PC-3 (cell line): ENCODE measurements at regions not wholly inside any gene's neighbourhood (a gene's known extent, or its start where the extent isn't known, plus 50 kb on each side); places are given as distances from the start of the nearest gene placed in this dataset.

ENCODE experiments used
- ATAC-seq: fragments of 200-7000 bp; cut with Tn5 transposase; 2 replicates; pipeline ENCODE4 v1.9.1; 2020; ENCODE audit warnings: mild to moderate bottlenecking, moderate library complexity
- BruUV-seq: library from RNA; stranded (reverse); fragments of 400-500 nt; replicated peaks from 2 replicates; lab custom pipeline; 2021; lab: Mats Ljungman, UMichigan
- CTCF ChIA-PET: fragments of 300-600 bp; sonication (Branson Sonifier 250); formaldehyde crosslinking; loops from one replicate; lab custom pipeline; 2022; ENCODE audit warnings: antibody characterized with exemption; lab: Charles Lee
- POLR2A ChIA-PET: fragments of 300-600 bp; sonication (Branson Sonifier 250); formaldehyde crosslinking; loops from one replicate; lab custom pipeline; 2022; ENCODE audit warnings: antibody characterized with exemption; ENCODE audit not compliant: unreplicated experiment; lab: Charles Lee
- DNase-seq: peaks from one replicate; pipeline ENCODE4 v3.0.0-alpha.2; 2015
- H2AFZ ChIP-seq: fragments of 300-600 bp; sonication (generic); 2 replicates; pipeline ENCODE4 v1.6.0; 2016; ENCODE audit warnings: antibody characterized with exemption, low read length
- H3F3A ChIP-seq: fragments of 300-600 bp; sonication (generic); one replicate; pipeline ENCODE4 v1.6.0; 2017; ENCODE audit warnings: antibody characterized with exemption, low read length, control low read depth, mild to moderate bottlenecking; ENCODE audit not compliant: unreplicated experiment
- H3K27ac ChIP-seq: fragments of 300-600 bp; sonication (generic); 2 replicates; pipeline ENCODE4 v1.5.1; 2016; ENCODE audit warnings: mild to moderate bottlenecking, low read length
- H3K27me3 ChIP-seq: fragments of 300-600 bp; sonication (generic); 2 replicates; pipeline ENCODE4 v1.6.1; 2016; ENCODE audit warnings: low read length, mixed read lengths
- H3K36me3 ChIP-seq: fragments of 300-600 bp; sonication (generic); 2 replicates; pipeline ENCODE4 v1.6.1; 2016; ENCODE audit warnings: low read depth, mixed run types, low read length, mixed read lengths
- H3K4me1 ChIP-seq: fragments of 300-600 bp; sonication (generic); 2 replicates; pipeline ENCODE4 v1.5.1; 2016; ENCODE audit warnings: low read length; ENCODE audit not compliant: insufficient read depth
- H3K4me2 ChIP-seq: fragments of 300-600 bp; sonication (generic); 2 replicates; pipeline ENCODE4 v1.6.0; 2016; ENCODE audit warnings: low read length
- H3K4me3 ChIP-seq: fragments of 300-600 bp; sonication (generic); 2 replicates; pipeline ENCODE4 v1.5.1; 2016; ENCODE audit warnings: mild to moderate bottlenecking, low read length, mixed read lengths
- H3K79me2 ChIP-seq: fragments of 300-600 bp; sonication (generic); 2 replicates; pipeline ENCODE4 v1.6.1; 2017; ENCODE audit warnings: low read length, mixed read lengths
- H3K9ac ChIP-seq: fragments of 300-600 bp; sonication (generic); 2 replicates; pipeline ENCODE4 v1.6.0; 2016; ENCODE audit warnings: mild to moderate bottlenecking, low read length
- H3K9me2 ChIP-seq: fragments of 300-600 bp; sonication (generic); replicated peaks from 2 replicates; pipeline ENCODE4 v1.6.1; 2016; ENCODE audit warnings: mixed run types, low read length, mixed read lengths
- H3K9me3 ChIP-seq: fragments of 300-600 bp; sonication (generic); 2 replicates; pipeline ENCODE4 v1.6.1; 2016; ENCODE audit warnings: low read length, mixed read lengths
- H4K20me1 ChIP-seq: fragments of 300-600 bp; sonication (generic); 2 replicates; pipeline ENCODE4 v1.6.1; 2016; ENCODE audit warnings: low read length, mixed read lengths
- CTCF ChIP-seq: fragments of 300-600 bp; sonication (generic); conservative IDR thresholded peaks from 2 replicates; pipeline ENCODE4 v1.5.1; 2017; ENCODE audit warnings: antibody characterized with exemption, low read depth, mild to moderate bottlenecking, low read length
- EZH2 ChIP-seq: fragments of 300-600 bp; sonication (generic); IDR thresholded peaks from one replicate; pipeline ENCODE4 v1.6.1; 2017; ENCODE audit warnings: antibody characterized with exemption, mild to moderate bottlenecking, low read length; ENCODE audit not compliant: unreplicated experiment
- EZH2phosphoT487 ChIP-seq: fragments of 300-600 bp; sonication (generic); IDR thresholded peaks from 2 replicates; pipeline ENCODE4 v1.6.1; 2018; ENCODE audit warnings: mild to moderate bottlenecking, antibody characterized with exemption, low read length, borderline replicate concordance
- intact Hi-C: fragments of 100-400 bp; cut with micrococcal nuclease; formaldehyde crosslinking; loops from 2 replicates; pipeline ENCODE4 v1.9.0; 2023

- H3K4me3 ChIP-seq: no peak overlapping the region
- no peaks in the 10 kb centered on the region for H3K27me3 ChIP-seq
- H3K4me1 ChIP-seq: no peaks in the 10 kb centered on the region
- no peaks in the 10 kb centered on the region for H3K9me3 ChIP-seq
- intact Hi-C loops: no loop called here
- DNase-seq (no peak), ATAC-seq (no peak)
- H2AFZ ChIP-seq: no peak overlapping the region
- H3K79me2 ChIP-seq: no peaks in the 10 kb centered on the region
- no peaks in the 10 kb centered on the region for H3F3A ChIP-seq
- no TSS peak for BruUV-seq
- ChIA-PET POLR2A (no interaction called here), CTCF (no interaction called here)
- H3K27ac ChIP-seq: no peak overlapping the region
- no peaks in the 10 kb centered on the region for H4K20me1 ChIP-seq
- no peaks in the 10 kb centered on the region for H3K36me3 ChIP-seq
- TF ChIP-seq EZH2phosphoT487: no peak
- no peak for TF ChIP-seq CTCF
- no peak for TF ChIP-seq EZH2
- H3K9ac ChIP-seq: no peak overlapping the region
- no peak overlapping the region for H3K4me2 ChIP-seq
- H3K9me2 ChIP-seq: no peaks in the 10 kb centered on the region
These were observed 158.5 kb downstream of the ZNF518B start for GRCh38 chr4:10298681-10299080.

- Histone ChIP-seq H3K36me3 (no peaks in the 10 kb centered on the region), H3K4me1 (no peaks in the 10 kb centered on the region), H2AFZ (no peak overlapping the region), H3K9me3 (no peaks in the 10 kb centered on the region), H3K4me3 (no peak overlapping the region), H4K20me1 (no peaks in the 10 kb centered on the region), H3K27ac (no peak overlapping the region), H3K4me2 (no peak overlapping the region), H3K79me2 (no peaks in the 10 kb centered on the region), H3K9ac (no peak overlapping the region), H3K27me3 (no peaks in the 10 kb centered on the region), H3F3A (no peaks in the 10 kb centered on the region), H3K9me2 (no peaks in the 10 kb centered on the region)
- CTCF ChIA-PET: no interaction called here
- intact Hi-C loops: no loop called here
- no TSS peak for BruUV-seq
- TF ChIP-seq CTCF (no peak), EZH2phosphoT487 (no peak), EZH2 (no peak)
- POLR2A ChIA-PET: no interaction called here
- DNase-seq (no peak), ATAC-seq (no peak)
These were observed 160.5 kb downstream of the ZNF518B start for GRCh38 chr4:10296730-10297129.

- no peak for TF ChIP-seq CTCF
- no peak for TF ChIP-seq EZH2
- CTCF ChIA-PET: no interaction called here
- intact Hi-C loops: no loop called here
These were observed 161.9 kb downstream of the ZNF518B start for GRCh38 chr4:10295301-10295700.

More at GRCh38 chr4:10295301-10295700, 161.9 kb downstream of the ZNF518B start:
- Histone ChIP-seq H2AFZ (no peak overlapping the region), H3K9ac (no peak overlapping the region), H3K27me3 (no peaks in the 10 kb centered on the region), H3K36me3 (no peaks in the 10 kb centered on the region), H3F3A (no peaks in the 10 kb centered on the region), H3K4me3 (no peak overlapping the region), H3K4me1 (no peaks in the 10 kb centered on the region), H3K9me3 (no peaks in the 10 kb centered on the region), H3K4me2 (no peak overlapping the region), H3K9me2 (no peaks in the 10 kb centered on the region), H4K20me1 (no peaks in the 10 kb centered on the region), H3K79me2 (no peaks in the 10 kb centered on the region), H3K27ac (no peak overlapping the region)
- no peak for ATAC-seq
- no TSS peak for BruUV-seq
- DNase-seq: no peak
- POLR2A ChIA-PET: no interaction called here
